DMS153 (cell line): ENCODE measurements at regions not wholly inside any gene's neighbourhood (a gene's known extent, or its start where the extent isn't known, plus 50 kb on each side); places are given as distances from the start of the nearest gene placed in this dataset.

ENCODE experiments used
- DNase-seq: peaks from one replicate; lab custom pipeline; 2025; lab: John Stamatoyannopoulos, UW

DNA sequence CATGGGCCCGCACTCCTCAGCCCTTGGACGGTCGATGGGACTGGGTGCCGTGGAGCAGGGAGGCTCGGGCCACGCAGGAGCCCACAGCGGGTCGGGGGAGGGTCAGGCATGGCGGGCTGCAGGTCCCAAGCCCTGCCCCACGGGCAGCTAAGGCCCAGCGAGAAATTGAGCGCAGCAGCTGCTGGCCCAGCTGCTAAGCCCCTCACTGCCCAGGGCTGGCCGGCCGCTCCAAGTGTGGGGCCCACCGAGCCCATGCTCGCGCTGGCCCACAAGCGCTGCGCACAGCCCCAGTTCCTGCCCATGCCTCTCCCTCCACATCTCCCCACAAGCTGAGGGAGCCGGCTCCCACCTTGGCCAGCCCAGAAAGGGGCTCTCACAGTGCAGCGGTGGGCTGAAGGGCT lies 259.4 kb downstream of the VGLL3 start:
- no peak for DNase-seq

DNA sequence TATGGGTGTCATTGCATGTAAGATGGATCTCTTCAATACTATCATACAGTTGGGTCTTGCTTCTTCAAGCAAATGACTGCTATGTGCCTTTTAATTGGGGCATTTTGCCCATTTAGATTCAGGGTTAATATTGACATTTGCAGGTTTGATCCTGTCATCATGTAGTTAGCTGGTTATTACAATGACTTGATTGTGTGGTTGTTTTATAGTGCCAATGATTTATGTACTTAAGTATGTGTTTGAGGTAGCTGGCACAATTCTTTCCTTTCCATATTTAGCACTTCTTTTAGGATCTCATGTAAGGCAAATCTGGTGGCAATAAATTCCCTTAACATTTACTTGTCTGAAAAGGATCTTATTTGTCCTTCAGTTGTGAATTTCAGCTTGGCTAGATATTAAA lies 267.5 kb downstream of the VGLL3 start:
- DNase-seq = peak; percentile 79

DNA sequence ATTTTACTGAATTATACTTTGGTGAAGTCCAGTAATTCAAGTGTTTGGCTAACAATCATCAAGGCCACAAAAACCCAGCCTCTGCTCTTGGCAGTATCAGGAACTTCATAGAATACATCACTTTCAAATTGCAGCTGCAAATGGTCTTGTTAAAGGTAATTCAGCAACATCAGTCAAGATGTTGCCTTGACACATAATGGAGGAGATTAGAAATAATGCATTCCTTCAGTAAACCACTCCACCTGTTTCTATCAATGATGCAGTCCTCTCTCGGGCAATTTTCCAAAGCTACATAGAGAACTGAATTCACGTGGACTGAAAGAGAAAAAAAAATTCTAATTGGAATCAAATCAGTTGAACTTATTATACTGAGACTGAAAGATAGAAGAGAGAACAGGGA lies 279.3 kb downstream of the VGLL3 start:
- no peak for DNase-seq

DNA sequence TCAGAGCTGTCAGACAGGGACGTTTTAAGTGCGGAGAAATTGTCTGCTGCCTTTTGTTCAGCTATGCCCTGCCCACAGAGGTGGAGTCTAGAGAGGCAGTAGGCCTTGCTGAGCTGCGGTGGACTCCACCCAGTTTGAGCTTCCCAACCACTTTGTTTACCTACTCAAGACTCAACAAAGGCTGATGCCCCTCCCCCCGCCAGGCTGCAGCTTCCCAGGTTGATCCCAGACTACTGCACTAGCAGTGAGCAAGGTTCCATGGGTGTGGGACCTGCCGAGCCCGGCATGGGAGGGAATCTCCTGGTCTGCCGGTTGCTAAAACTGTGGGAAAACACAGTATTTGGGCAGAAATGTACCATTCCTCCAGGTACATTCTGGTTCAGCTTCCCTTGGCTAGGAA lies 282.1 kb downstream of the VGLL3 start:
- peak; percentile 39 for DNase-seq

DNA sequence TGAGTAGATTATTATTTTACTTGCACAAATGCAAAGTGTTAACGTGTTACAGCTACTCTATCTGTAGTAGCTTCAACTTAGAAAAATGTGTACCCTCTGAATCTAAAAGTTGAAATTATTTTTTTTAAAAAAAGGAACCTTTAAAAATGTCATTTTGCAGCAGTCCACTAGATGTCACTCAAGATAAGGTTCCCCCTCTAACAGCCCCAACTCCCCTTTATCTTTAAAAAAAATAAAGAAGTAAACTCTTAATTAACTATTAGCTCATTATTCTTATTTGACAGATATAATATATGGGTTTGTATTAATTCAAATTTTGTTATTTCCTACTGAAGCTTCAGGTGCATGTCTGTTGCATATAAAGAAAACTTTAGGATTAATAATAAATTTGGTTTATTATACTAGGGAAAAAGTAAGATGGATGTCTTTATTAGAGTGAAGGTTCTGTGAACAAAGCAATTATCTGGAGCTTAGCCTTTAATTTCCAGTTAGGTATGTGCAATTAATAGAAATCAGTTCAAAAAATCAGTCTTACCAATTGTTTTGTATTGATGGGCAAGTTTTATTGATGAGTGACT lies 288.5 kb downstream of the VGLL3 start:
- no peak for DNase-seq

DNA sequence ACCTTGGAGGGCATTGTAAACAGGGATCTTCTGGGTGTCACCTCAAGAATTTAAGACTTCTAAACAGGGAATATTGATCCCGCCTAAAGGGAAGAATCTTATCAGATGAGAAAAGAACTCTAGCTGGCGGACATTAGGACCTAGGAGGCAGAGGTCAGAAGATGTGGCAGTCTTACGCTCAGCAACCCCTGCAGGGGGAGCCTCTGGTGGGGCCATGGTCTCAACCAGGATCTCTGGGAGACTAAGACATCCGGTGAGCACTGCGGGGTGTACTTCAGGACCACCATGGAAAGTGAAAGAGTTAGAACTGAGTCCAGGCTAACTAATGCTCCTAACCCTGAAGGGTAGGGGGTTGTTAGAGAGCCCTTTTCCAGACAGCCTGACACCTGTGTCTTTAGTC lies 295.2 kb downstream of the VGLL3 start:
- no peak for DNase-seq

DNA sequence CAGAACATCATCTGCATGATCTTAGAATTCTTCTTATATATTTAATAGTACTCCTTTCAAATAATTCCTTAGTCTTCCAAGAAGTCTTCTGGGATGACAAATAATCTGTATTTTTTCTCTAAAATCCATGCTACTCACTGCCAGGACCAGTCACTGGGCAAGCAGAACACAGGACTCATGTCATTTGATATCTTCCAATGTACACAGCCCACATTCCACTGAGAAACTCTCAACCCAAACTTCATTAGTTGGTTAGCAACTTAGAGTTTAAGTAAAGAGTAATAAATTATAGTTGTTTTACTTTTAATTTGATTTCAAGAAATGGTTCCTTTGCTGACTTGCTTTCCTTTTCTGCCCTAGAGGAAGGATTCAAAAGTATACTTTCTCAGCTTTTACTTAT lies 317.0 kb downstream of the VGLL3 start:
- no peak for DNase-seq

DNA sequence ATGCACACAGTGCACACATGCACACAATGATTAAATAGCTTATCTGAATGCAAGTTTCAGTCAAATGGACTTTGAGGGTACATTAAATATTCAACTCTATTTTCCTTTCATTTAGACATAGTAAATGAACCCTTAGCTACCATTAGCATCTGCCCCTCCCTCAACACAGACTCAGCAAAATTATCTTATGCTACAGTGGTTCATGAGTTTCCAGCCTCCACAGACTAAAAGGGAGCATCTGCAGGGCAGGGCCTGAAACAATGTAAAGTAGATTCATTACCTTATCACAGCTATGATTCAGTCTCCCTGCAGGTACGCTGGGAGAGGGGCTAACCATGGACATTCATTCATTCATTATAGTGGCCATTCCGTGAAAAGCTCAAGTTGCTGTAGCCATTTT lies 329.1 kb downstream of the VGLL3 start:
- no peak for DNase-seq

DNA sequence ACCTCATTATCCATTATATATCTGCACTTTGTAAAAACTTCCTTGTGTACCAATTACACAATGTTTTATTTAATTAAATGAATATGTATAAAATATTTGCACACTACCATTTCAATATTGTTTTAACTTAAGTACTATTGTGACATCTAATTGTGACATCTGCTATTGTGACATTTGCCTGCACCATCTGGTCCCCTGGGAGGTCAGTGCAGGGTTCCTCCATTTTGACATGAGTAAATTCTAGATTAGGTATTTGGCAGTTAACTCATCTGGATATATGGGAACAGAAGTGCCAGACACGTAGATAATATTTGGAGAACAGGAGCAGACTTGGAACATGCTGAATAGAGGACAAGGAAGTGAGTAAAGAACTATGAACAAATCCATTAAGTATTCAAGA lies 332.1 kb downstream of the VGLL3 start:
- DNase-seq = no peak

DNA sequence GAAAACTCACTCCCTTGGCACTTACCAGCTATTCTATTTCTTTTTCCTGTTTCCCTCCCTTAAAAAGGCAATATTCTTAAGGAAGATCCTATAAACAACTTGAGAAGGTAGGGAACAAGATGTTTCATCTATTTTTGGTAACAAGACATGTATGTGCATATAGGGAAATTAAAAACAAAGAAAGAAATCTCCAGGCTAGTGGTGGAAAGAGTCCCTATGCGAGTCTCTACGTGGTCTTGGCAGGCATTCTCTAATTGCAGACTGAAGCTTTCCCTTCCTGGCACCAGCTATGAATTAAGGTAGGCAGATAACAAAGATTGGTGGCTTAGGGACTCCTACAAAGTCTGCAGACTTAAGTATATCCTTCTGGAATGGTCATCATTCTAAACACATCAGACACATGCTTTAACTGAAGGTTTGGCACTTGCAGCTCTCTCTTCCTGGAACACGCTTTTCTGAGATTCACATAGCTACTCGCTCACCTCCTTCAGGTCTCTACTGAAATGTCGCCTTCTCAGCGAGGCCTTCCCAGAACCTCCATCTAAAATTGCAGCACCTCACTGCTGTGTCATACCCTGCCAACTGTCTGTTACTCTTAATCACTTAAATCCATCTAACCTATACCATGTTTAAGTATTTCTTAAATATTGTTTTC lies 336.0 kb downstream of the VGLL3 start:
- DNase-seq = no peak

DNA sequence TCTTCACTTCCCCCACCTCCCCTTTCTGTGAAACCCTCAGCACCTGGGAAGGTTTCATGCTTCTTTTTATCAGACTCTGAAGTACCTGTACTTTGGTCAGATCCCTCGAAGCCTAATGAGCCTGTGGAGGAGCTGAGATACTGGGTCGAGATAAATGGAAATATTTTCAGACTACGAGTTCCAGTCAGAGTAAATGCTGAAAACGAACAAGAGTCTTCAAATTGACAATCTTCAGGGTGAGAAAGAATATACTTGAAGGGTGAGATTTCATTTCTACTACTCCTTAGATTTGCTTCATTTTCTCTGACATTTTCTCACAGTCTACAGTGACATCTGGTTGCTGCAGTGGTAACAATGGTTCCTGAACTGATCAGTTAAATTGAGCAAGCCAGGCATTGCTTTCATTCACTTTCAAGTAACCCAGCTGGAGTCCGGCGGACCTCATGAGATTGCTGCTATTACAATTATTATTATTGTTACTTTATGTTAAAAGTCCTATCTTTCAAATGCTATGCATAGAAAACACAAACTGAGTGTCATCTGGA lies 337.2 kb downstream of the VGLL3 start:
- DNase-seq = no peak

DNA sequence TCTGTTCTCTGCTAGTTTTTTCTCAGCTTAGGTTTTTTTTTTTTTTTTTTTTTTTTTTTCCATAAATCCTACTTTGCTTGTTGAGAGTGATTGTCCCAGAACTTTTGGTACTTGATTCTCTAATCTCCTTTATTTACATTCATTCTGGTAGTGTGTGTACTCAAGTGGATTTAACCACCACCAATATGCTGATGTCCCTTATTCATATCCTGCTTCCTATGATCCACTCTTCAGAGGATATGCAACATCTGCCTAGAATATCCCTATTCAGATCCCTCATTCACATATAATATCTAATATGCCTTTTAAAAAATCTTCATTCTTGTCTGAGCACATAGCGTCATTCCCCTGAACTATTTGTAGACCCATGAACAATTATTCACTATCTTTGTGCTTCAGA lies 342.9 kb downstream of the VGLL3 start:
- no peak for DNase-seq

DNA sequence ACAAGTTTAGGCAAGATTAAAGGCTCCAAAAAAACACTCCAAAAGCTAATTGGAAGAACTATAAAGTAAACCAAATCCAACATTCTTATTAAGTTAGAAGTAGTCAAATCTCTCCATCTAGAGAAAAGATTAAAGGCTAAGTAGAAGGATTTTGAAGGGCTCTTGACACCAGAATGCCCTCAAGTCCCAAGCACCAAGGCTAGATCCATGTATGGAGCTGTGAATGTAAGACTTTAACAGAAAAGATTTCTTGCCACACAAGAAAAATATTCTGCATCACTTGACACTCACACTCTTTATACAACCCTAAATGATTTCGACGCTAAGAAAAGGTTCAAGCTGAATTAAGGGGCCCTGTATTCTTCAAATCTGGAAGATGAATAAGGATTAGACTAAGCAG lies 345.2 kb downstream of the VGLL3 start:
- no peak for DNase-seq

DNA sequence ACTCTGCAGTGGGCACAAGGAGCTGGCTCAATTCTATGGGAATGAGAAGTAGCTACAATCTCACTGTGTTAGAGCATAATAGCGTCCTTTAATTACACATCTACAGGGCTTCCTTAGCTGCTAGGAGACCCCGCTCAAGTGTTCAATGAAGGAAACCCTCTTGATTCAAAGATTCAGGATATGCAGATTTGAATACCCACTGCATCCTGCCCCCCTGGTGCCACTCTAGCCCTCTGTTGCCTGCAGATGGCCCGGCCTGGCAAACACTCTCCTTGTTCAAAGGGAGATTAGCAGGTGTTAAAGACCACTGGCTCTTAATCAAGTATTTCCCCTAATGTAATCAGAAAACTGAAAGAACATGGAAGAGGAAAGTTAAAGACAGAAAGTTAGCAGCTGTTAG lies 356.6 kb downstream of the VGLL3 start:
- no peak for DNase-seq

DNA sequence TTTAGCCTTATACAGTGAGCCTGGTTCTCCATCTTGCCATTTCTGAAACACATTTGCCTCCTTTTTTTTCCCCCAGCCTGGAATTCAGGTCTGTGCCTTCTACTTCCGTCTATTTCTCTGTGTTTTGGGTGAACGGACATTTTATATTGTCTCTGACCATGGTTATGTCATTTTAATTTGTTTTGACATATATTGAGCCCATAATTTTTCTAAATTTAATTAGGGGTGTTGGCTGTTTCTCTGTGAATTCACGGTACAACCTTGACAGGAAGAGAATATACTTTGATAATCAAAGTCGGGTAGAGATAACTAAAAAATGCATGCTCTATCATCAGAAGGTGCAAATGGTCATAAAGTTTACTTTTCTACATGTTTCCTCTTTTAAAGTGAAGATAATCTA lies 361.4 kb downstream of the VGLL3 start:
- DNase-seq = no peak

DNA sequence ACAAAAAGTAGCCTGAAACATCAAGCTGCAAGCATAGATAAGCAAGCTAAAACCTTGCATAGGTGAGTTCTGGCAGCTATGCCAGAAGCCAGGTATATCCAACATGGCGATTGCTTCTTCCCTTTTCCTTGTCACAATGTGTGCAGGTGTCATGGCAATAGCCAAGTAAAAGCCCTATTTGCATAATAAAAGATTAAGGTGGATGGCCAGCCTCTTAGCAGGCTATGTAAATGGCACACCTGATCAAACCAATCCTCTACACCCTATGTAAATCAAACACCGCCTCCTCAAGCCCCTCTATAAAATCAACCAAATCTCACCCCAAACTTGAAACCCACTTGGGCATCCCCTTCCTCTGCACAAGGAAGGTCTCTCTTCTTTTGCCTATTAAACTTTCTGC lies 366.8 kb downstream of the VGLL3 start:
- no peak for DNase-seq

DNA sequence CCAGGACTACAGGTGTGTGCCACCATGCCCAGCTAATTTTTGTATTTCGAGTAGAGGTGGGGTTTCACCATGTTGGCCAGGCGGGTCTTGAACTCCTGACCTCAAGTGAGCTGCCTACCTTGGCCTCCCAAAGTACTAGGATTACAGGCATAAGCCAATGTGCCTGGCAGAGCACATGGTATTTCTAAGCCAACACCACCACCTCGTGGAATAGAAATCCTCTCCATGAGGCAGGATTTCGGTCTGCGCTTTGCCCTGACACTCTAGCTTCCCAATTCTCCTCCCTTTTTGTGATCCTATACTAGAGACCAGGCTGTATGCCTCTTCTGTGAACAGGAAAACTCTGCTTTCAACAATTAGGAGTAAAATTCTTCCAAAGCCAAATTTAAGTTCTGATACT lies 372.2 kb downstream of the VGLL3 start:
- DNase-seq = no peak

DNA sequence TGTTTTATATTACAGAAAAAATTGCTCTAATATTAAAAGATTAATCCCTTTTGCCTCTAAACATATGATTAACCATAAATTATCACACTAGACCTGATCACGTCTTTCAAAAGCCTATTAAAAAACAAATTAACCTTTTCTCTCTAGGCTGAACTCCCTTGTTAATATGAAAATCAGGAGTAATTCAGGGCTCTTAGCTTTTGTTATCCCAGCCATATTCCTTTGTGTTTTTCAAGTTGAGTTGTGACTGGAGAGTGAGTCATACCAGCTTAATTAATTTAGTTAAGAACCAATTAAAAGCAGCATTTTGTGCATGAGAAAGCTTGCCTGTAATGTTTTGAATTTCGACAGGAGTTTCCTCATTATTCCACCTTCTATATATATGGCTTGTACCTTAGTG lies 385.8 kb downstream of the VGLL3 start:
- DNase-seq = no peak

DNA sequence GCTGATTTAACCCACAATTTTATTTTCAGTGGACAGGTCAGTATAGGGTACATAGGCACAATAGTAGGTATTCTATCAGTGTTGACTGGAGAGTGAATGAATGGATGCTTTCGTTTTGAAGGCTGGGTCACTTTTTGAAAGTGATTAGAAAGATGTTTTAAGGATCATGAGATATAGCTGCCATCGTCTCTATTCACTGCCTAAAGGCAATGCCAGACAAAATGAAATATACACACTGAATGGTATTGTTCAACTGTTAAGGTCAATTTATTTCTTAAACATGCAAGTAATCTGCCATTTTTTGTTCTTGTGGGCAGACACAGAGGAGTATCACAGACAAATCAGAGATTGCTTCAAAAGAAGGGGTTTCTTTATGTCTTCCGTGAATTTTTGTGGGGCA lies 395.3 kb downstream of the VGLL3 start:
- no peak for DNase-seq

DNA sequence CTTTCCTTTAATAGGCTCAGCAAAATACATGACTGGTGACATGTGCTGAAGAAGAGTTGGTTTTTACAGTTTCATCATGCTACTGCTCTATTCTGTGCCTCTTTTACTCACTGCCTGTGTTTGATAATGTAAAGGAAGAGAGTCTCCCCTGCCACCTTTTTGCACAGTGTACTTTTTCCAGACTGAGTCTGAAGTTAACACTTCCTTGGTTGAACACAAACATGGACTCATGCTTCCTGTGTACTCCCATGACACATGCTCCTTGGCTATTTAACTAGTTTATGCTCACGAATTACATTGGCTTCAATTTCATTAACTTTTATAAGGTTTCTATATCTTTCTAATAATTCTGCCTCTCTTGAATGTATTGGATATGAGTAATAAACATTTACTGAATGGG lies 396.1 kb downstream of the VGLL3 start:
- DNase-seq = no peak

DNA sequence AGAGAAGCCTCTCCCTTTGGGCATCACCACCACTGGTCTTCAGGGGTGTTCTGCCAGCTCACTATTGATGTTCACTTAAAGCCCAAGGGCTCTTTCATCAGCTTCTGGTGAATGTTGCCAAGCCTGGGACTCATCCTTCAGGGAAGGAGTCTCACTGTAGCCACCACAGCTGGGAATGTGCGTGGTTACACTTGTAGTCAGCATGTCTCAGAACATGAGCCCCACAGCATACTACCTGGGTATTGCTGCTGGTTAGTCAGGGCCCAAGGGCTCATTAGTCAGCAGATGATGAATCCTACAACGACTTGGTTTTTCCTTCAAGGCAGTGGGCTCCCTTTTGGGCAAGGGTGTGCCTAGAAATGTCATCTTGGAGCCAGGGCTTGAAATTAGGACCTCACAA lies 412.9 kb downstream of the VGLL3 start:
- no peak for DNase-seq

DNA sequence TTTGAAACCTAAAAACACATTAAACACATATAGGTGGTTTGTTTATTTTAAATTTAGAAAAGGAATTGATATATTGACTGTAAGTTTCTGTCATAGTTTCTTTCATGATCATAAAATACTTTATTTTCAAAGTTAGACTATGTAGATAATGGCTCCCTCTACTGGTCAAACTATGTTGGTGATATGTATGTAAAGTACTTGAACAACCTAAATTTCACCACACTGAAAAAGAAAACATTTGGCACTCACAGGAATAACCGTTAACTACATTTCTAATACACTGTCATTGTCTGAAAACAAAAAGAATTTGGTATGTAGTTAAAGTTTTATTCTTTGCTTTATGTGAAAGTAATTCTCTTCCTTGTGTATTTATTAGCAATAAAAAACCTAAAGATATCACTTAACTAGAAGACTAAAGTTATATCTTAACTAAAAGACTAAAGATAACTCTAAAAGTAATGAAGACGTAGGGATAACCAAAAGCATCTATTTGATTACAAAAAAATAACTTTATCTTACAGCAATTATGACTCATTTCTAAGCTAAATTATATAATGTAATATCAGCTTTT lies 427.5 kb downstream of the VGLL3 start:
- DNase-seq = peak; percentile 13

DNA sequence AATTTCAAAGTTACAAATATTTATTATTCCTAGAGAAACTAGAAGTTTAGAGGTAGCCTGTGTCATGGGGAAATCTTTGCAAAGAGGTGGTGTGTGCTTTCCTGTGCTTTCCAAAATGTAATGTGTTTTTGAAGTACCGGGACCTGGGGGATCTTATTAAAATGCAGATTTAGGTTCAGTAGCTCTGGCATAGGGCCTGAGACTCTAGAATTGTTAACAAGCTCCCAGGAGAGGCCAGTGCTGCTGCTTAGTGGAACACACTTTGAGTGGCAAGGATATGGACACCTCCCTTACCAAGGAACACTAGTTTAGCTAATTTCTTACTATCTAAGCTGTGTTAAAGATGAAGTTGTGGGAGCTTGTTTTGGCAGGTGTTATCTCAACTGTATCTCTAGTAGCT lies 428.9 kb downstream of the VGLL3 start:
- no peak for DNase-seq

DNA sequence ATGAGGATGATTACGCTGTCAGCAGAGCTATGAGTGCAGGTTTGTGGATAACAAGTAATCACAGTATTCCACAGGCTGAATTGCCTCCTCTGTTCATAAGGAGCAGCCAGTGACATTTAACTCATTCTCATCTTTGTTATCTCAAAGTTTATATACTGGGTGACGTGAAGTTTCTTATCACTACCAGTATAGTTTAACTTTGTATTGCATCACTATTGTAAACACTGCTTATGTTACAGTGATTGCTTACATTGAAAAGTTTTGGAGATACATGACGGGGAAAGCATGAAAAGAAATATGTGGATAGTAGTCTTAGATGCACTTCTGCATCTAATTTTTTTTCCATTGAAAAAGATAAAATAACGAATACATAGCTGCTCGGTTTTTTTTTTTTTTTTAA lies 429.7 kb downstream of the VGLL3 start:
- no peak for DNase-seq
